ENCODE measurements at regions not wholly inside any gene's neighbourhood (a gene's known extent, or its start where the extent isn't known, plus 50 kb on each side); places are given as distances from the start of the nearest gene placed in this dataset.
"Not testable (repeated sequence)": the region's sequence is repeated elsewhere in the genome, so short reads cannot be mapped to it uniquely, and the experiment has no call there.

GRCh38 chr12:34126239-34126641 lies 103.9 kb downstream of the ALG10 start:
- no peak for DNase-seq (ENCODE audit: extremely low spot score)
- no peak for TF ChIP-seq CTCF (IDR thresholded peaks at IDR 0.05; ENCODE audit: control extremely low read depth, extremely low read depth, low read depth, missing control alignments)
- CTCF ChIA-PET: no interaction called here
- POLR2A ChIA-PET: no interaction called here

- CTCF ChIA-PET: interaction anchor here (1.0 kb wide), 1 partner anchor 84 kb away, joined by 3 read pairs; no protein-coding TSS in a partner anchor
- DNase-seq (ENCODE audit: extremely low spot score): no peak
- POLR2A ChIA-PET: no interaction called here
- no peak for TF ChIP-seq CTCF (IDR thresholded peaks at IDR 0.05; ENCODE audit: control extremely low read depth, extremely low read depth, low read depth, missing control alignments)
Measured at GRCh38 chr12:34126805-34127204, 104.5 kb downstream of the ALG10 start.

- CTCF ChIA-PET: interaction anchor here (1.0 kb wide), 1 partner anchor 84 kb away, joined by 3 read pairs; no protein-coding TSS in a partner anchor
- POLR2A ChIA-PET; DNase-seq (ENCODE audit: extremely low spot score): not testable (repeated sequence)
Measured at GRCh38 chr12:34127379-34127778, 105.1 kb downstream of the ALG10 start.

GRCh38 chr12:34142430-34142829 lies 120.1 kb downstream of the ALG10 start:
- no peak for TF ChIP-seq CTCF (IDR thresholded peaks at IDR 0.05; ENCODE audit: control extremely low read depth, extremely low read depth, low read depth, missing control alignments)
- DNase-seq (ENCODE audit: extremely low spot score): no peak
- CTCF ChIA-PET: no interaction called here

GRCh38 chr12:34151019-34151418 lies 128.7 kb downstream of the ALG10 start:
- POLR2A ChIA-PET: no interaction called here
- no peak for TF ChIP-seq CTCF (IDR thresholded peaks at IDR 0.05; ENCODE audit: control extremely low read depth, extremely low read depth, low read depth, missing control alignments)
- CTCF ChIA-PET: no interaction called here
- DNase-seq (ENCODE audit: extremely low spot score): no peak

More at GRCh38 chr12:34142430-34142829, 120.1 kb downstream of the ALG10 start:
- POLR2A ChIA-PET: no interaction called here

GRCh38 chr12:34163443-34163842 lies 141.1 kb downstream of the ALG10 start:
- ChIA-PET CTCF (no interaction called here), POLR2A (no interaction called here)
- no peak for TF ChIP-seq CTCF (IDR thresholded peaks at IDR 0.05; ENCODE audit: control extremely low read depth, extremely low read depth, low read depth, missing control alignments)
- no peak for DNase-seq (ENCODE audit: extremely low spot score)

- ChIA-PET POLR2A (no interaction called here), CTCF (interaction anchor here (0.8 to 1.1 kb wide), 2 partner anchors 9 to 10 kb away, joined by 3 read pairs; no protein-coding TSS in a partner anchor)
- TF ChIP-seq CTCF (IDR thresholded peaks at IDR 0.05; ENCODE audit: control extremely low read depth, extremely low read depth, low read depth, missing control alignments): no peak
- no peak for DNase-seq (ENCODE audit: extremely low spot score)
Measured at GRCh38 chr12:34166427-34167060, 144.2 kb downstream of the ALG10 start.

- CTCF ChIA-PET; DNase-seq (ENCODE audit: extremely low spot score); POLR2A ChIA-PET: not testable (repeated sequence)
Measured at GRCh38 chr12:34168507-34168906, 146.2 kb downstream of the ALG10 start.
